ENCODE measurements at regions not wholly inside any gene's neighbourhood (a gene's known extent, or its start where the extent isn't known, plus 50 kb on each side); places are given as distances from the start of the nearest gene placed in this dataset.
"Not testable (repeated sequence)": the region's sequence is repeated elsewhere in the genome, so short reads cannot be mapped to it uniquely, and the experiment has no call there.

DNA sequence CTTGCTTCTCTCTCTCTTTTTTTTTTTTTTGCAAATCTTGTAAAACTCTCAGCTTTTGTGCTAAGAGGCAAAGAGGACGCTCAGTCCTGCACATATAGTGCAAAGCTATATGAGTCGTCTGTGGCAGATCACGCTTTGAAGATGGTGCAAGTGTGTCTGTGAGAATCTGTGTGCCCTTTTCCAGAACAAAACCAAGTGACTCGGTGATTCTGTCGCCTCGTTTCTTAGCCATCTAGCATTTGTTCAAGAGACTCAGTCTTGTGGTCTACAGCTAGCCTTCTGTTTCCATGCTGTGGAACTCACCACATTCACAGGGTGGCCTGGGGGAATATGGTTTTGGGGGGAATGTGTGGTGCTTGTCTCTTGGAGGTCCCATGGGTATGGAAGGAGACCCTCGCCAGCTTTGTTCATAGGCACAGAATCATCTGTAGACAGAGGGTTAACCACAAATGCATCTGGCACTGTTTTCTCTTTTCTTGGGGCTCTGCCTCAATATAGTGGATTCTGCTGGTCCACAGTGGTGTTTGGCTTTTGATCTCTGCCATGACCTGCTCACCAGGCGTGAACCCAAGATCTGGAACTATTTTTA lies 82.1 kb downstream of the C9orf152 start:
- no peak for TF ChIP-seq ZNF274 (IDR thresholded peaks at IDR 0.05; ENCODE audit: low read depth, low read length)
- H3K4me3 ChIP-seq (ENCODE audit: low read length) = peak overlapping the region; percentile 22; the same call in 1 of the 2 replicates

DNA sequence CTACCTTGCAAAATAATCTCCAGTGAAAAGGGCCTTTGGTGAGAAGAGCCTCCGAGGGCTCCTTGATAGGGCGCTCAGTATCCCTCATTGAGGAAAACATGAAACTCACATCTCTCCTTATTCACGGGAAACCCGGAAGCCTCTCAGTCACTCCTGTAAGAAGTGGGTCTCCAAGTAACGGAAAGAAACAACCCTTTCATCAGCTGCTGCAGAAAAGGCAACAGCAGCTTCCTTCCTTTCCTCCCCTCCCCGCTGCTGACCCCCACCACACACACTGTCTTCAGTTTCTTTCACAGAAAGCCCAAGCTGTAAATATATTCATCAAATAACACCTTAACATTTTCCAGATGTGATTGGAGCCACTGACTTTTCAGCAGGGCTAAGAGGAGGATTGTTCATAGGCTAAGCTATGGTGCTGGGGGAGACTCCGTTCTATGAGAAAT lies 81.4 kb downstream of the C9orf152 start:
- no peak for TF ChIP-seq ZNF274 (IDR thresholded peaks at IDR 0.05; ENCODE audit: low read depth, low read length)
- peak overlapping the region; percentile 22; the same call in 1 of the 2 replicates for H3K4me3 ChIP-seq (ENCODE audit: low read length)

GRCh38 chr9:110126986-110127864 lies 80.7 kb downstream of the C9orf152 start:
- H3K4me3 ChIP-seq (ENCODE audit: low read length) = peak overlapping the region; percentile 22; the same call in 1 of the 2 replicates
- TF ChIP-seq ZNF274 (IDR thresholded peaks at IDR 0.05; ENCODE audit: low read depth, low read length) = no peak

- no peak for TF ChIP-seq ZNF274 (IDR thresholded peaks at IDR 0.05; ENCODE audit: low read depth, low read length)
- H3K4me3 ChIP-seq (ENCODE audit: low read length) = peak overlapping the region; percentile 8; the same call in 1 of the 2 replicates
These were observed 79.2 kb downstream of the C9orf152 start for GRCh38 chr9:110128664-110129329.

DNA sequence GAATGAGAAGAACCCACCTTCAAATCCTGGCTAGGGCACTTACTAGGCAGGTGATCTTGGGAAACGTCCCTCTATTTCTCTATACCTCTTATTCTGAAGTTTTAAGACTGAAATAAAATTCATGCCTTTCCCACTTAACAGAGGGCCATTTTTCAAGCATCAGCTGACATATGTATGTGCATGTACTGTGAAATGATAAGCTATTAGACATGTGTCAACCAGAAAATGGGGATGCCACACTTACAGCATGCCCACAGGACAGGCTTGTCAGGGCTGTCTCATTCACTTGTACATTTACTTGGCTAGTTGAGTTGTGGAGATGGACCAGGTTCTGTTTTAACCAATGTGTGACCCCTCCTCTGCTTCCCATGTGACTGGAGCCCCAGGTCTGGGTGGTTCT lies 78.5 kb downstream of the C9orf152 start:
- no peak overlapping the region for H3K4me3 ChIP-seq (ENCODE audit: low read length)
- TF ChIP-seq ZNF274 (IDR thresholded peaks at IDR 0.05; ENCODE audit: low read depth, low read length) = no peak

GRCh38 chr9:110130211-110130610 lies 77.7 kb downstream of the C9orf152 start:
- no peak for TF ChIP-seq ZNF274 (IDR thresholded peaks at IDR 0.05; ENCODE audit: low read depth, low read length)
- no peak overlapping the region for H3K4me3 ChIP-seq (ENCODE audit: low read length)

DNA sequence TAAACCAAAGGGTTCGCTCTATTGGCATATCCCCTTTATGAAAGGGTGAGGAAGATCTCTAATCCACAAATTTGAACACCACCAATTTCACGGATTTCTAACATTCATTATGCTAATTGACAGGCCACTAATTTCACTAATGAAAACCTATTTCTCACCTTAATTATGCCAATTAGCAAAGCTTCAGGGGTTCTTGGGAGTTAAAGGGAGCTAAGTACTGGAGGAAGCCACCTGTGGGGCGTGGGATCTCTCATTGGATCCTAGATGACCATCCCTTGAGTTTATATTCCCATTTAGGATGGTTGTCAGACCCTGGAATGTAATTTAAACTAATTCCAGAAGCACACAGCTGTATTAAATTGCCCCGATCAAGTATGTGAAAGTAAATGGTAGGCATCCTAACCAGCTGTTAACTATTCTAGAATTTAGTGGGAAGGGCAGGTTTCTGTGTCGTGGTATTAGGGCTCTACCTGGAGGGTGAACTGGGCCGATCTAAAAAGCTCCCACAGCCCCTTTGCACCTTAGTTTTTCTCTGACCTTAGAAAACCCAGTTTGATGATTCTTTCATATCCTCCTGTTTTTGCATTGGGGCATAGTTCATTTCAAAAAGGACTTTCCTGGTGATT lies 77.1 kb downstream of the C9orf152 start:
- no peak overlapping the region for H3K4me3 ChIP-seq (ENCODE audit: low read length)
- TF ChIP-seq ZNF274 (IDR thresholded peaks at IDR 0.05; ENCODE audit: low read depth, low read length) = no peak

DNA sequence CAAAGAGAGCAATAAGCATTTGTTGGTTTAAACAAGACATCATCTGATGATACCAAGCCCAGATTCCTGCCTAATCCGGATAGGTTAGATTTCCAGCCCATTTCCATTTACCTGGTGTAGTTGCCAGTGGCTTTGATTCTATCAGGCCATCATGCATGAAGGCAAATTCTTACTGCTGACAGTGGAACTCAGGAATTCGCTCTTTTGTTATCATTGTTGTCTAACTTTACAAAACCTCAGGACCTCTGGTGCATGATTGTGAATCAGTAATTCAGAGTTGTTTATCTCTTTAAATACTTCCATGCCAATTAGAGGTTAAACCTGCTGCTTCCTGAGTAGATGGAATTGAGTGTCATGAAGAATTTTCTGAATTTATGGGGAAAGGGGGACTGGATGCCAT lies 76.5 kb downstream of the C9orf152 start:
- TF ChIP-seq ZNF274 (IDR thresholded peaks at IDR 0.05; ENCODE audit: low read depth, low read length) = no peak
- no peak overlapping the region for H3K4me3 ChIP-seq (ENCODE audit: low read length)

GRCh38 chr9:110132531-110132930 lies 75.4 kb downstream of the C9orf152 start:
- not testable (repeated sequence) for H3K4me3 ChIP-seq (ENCODE audit: low read length)

DNA sequence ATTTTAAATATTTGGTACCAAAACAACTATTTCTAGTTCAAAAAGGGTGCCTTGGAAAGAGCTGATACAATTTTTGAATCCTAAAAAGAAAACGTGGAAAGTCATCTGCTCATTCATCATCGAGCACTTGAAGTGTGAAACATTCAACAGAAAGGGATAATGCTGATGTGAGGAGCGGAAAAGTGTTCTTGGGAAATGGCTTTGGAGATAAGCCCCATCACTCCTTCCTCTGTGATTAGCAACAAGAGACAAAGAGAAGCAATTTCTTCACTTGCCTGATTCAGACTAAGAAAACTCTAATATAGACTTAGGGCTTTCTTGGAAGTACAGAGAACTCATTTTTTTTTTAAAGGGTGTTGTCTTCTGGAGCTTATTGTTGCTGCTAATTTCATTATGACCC lies 74.9 kb downstream of the C9orf152 start:
- no peak overlapping the region for H3K4me3 ChIP-seq (ENCODE audit: low read length)
- TF ChIP-seq ZNF274 (IDR thresholded peaks at IDR 0.05; ENCODE audit: low read depth, low read length) = no peak

DNA sequence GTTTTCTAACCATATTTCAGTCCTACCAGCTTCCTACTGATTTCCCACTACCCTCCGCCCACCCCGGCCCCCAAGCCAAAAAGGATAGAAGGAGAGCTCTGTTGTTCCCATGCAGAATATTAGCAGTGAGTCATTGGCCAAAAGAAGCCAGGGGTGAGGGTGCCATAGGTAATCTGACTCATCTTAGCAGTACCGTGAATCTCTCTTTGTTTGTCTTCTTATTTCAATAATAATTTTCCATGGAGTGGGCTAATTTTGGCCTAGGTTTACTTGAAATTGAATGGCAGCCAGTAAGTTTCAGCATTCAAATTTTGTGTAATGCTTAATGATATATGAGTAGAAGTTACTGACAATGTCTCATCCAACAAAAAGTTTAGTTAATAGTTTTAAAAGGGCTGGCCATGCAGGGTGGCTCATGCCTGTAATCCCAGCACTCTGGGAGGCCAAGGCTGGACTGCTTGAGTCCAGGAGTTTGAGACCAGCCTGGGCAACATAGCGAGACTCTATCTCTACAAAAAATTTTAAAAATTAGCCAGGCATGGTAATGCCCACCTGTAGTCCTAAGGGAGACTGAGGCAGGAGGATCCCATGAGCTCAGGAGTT lies 74.2 kb downstream of the C9orf152 start:
- TF ChIP-seq ZNF274 (IDR thresholded peaks at IDR 0.05; ENCODE audit: low read depth, low read length) = no peak
- H3K4me3 ChIP-seq (ENCODE audit: low read length) = no peak overlapping the region

DNA sequence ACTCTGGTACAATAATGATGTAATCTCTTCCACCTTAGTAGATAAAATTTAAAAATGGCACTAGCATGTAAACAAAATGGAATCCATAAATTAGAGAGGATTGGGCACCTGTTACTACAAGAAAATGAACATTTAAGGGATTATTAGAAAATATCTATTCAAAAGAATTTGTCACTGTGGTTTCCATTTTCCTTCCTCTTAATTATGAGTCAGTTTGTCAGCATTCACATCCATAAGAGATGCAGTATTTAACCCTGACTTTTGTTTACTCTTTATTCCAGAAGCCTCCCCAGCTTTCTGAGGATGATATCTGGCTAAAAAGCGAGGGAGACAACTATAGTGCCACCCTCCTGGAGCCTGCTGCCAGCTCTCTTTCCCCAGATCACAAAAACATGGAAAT lies 72.1 kb downstream of the C9orf152 start:
- no peak overlapping the region for H3K4me3 ChIP-seq (ENCODE audit: low read length)
- TF ChIP-seq ZNF274 (IDR thresholded peaks at IDR 0.05; ENCODE audit: low read depth, low read length) = no peak

DNA sequence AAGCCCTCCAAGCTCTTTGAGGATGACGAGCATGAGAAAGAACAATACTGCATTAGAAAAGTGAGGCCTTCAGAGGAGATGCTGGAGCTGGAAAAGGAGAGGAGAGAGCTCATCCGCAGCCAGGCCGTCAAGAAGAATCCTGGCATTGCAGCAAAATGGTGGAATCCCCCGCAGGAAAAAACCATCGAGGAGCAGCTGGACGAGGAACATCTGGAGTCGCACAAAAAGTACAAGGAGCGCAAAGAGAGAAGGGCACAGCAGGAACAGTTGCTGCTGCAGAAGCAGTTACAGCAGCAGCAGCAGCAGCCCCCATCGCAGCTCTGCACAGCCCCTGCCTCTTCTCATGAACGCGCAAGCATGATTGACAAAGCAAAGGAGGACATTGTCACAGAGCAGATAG lies 71.2 kb downstream of the C9orf152 start:
- no peak overlapping the region for H3K4me3 ChIP-seq (ENCODE audit: low read length)
- no peak for TF ChIP-seq ZNF274 (IDR thresholded peaks at IDR 0.05; ENCODE audit: low read depth, low read length)

- no peak for TF ChIP-seq ZNF274 (IDR thresholded peaks at IDR 0.05; ENCODE audit: low read depth, low read length)
- no peak overlapping the region for H3K4me3 ChIP-seq (ENCODE audit: low read length)
These were observed 67.7 kb downstream of the C9orf152 start for GRCh38 chr9:110140276-110140675.

Data from GM08714 (cell line).